T47D (cell line): ENCODE measurements at regions not wholly inside any gene's neighbourhood (a gene's known extent, or its start where the extent isn't known, plus 50 kb on each side); places are given as distances from the start of the nearest gene placed in this dataset.

Experiments
- DNase-seq, 2 experiments: peaks; one replicate each; pipeline versions ENCODE4 v3.0.0 to v3.0.0-alpha.2; 2011 to 2012; ENCODE audit warnings: low read depth in 1 of 2, low spot score in 1 of 2
- JUND ChIP-seq: IDR thresholded peaks from 2 replicates; pipeline ENCODE4 v1.6.1; 2012; ENCODE audit warnings: low read depth
- in situ Hi-C: cut with HindIII; loops from 2 replicates; pipeline ENCODE4 v1.10.0; 2016; ENCODE audit warnings: low sequenced_read_pairs, low pct_unique_long_range_greater_than_20kb

DNA sequence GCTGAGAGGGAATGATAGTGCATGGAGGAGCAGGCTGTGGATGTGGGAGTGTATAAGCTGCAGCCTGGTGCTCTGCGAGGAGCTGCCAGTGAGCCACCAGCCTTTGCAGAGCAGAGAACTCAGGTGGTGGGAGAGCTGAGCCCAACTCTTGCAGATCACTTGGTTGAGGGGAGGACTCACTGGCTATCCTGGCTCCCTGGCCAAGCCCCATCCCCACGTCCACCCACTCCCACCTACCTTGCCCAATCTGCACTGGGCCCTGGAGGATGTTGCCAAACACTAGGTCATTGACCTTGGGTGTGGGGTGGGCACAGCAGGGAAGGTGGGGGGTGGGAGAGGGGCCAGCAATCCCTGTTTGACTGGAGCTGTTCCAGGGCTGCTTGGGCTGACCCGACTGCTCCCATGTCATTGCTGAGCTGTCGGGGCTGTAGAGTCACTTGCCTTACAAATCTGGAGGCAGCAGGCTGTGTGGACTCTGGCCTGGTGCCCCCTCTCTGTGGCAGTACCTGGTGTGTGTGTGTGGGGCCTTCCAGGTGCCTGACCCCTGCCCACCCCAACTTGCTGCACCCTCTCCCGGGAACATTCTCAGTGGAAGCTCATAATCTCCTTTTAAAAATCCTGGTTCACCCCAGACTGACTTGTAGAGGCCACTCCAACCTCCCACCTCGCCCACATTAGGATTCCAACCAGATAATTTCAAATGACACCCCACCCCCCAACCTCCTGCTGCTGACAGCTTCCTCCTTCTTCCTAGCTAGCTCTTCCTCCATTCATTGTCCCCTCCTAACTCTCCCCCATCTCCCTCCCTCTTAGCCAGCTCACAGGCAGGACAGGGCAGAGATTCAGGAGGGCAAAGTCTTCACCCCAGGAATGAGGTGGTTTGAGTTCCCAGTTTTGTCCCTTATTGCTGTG is 162.3 kb downstream of the MRPL14 start:
- TF ChIP-seq JUND: no peak
- in situ Hi-C loops: no loop called here
- DNase-seq: no peak

DNA sequence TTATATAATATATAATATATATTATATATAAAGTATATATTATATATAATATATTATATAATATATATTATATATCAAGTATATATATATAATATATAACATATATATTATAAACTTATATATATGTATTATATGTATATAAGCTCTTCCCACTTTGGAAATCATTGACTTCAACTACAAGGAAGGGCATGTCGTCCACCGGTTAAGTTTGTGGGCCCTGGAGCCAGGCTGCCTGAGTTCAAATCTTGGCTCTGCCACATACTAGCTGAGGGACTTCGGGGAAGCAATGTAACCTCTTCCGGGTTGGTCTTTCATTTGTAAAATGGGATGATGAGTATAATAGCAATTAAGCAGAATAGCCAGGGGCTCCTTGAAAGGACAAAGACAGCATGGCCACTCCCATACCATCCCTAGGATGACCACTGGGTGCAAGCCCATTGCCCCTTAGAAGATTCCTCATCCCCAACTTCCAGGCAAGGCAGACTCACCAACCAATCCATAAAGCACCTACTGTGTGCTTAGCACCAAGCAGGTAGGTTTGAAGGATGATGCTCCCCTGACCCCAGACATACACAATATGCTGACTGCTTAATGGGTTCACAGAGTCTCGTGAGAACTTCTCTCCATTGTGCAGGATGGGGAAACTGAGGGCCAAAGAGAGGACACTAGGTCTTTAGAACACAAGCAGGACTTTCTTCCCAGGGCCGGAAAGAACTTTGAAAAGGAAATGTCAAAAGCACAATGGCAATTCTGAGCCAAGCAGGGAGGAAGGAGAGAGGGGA is 163.2 kb downstream of the MRPL14 start:
- in situ Hi-C loops: no loop called here
- DNase-seq: no peak
- TF ChIP-seq JUND: no peak

DNA sequence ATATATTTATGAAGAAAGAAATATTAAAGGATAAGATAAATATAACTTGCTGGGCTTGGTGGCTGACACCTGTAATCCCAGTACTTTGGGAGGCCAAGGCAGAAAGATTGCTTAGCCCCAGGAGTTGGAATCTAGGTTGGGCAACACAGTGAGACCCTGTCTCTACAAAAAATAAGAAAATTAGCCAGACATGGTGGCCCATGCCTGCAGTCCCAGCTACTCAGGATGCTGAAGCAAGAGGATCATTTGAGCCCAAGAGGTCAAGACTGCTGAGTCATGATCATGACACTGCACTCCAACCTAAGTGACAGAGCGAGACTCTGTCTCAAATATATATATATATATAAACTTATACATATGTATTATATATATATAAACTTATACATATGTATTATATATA is 164.0 kb downstream of the MRPL14 start:
- in situ Hi-C loops: no loop called here
- peak in 1 of 2 experiments; percentile 25 for DNase-seq
- TF ChIP-seq JUND: no peak

DNA sequence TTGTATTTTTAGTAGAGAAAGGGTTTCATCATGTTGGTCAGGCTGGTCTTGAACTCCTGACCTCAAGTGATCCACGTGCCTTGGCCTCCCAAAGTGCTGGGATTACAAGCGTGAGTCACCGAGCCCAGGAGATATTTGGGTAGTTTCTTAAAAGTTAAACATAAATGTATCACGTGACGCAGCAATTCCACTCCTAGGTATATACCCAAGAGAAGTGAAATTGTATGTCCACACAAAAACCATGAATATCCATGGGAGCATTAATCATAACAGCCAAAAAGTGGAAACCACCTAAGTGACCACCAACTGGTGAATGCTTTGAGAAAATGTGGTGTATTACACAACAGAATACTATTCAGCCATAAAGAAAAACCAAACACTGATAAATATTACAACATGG is 164.8 kb downstream of the MRPL14 start:
- TF ChIP-seq JUND: no peak
- in situ Hi-C loops: no loop called here
- DNase-seq: no peak

DNA sequence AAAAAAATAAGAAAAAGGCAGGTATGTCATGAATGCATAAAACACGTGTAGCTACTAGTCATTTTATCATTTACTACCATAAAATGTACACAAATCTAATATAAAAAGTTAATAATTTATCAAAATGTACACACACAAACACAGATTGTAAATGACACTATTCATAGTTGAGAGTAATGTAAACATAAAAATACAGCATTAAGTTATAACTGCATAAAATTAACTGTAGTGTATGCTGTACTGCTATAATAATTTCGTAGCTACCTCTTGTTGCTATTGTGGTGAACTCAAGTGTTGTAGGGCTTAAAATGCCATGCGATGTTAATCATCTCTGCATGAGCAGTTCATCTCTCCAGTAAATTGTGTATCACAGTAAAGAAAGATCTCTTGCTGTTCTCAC is 170.0 kb downstream of the MRPL14 start:
- TF ChIP-seq JUND: no peak
- in situ Hi-C loops: no loop called here

DNA sequence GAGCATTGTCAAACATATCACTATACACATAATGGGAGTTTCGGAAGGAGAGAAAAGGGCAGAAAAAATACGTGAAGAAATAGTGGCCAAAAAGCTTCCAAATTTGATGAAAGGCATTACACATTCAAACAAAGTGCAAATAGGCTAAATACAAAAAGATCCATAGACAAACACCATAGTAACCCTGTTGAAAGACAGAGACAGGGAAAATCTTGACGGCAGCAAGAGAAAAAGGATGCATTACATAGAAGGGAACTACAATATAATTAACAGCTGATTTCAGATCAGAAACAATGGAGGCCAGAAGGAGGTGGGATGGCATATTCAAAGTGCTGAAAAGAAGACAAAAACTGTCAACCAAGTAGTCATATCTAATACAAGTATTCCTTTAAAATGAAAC is 170.8 kb downstream of the MRPL14 start:
- no peak for TF ChIP-seq JUND

More for the DNA sequence above, 170.0 kb downstream of the MRPL14 start:
- DNase-seq: no peak

DNA sequence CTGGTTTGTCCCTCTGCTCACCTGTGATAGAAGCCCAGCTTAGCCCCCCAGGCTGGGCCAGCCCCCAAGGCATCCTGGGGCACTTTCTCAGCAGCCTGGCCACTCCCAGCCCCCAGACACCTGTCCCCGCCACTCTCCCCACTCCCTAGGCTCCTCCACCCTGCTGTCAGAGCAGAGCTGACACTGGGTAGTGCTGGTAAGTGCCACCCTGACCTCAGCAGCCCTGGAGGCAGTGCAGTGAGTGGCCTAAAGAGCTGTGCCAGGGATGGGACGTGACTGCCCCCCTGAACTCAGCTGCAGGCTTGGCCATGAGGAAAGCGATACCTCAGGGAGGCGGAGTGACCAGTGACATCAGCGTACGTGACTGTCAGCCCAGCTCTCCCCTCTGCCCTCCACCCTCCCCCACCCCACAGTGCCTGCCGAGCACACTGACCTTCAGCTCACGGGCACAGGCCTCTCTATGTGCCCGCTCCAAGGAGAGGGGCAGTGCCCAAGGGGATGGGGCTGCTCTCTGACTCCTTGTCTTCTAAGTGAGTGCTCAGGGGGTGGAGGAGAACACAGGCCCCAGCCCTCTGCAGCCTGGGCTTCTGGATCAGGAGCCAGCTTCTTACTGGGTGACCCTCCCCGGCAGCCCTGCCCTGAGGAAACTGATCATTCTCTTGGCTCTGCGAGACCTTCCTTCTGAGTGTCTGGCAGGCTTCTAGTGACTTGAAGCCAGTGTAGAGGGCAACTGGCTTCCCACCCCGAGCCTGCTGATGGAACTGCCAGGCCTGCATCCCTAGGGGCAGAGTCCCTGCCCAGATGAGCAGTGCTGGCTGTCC is 172.7 kb downstream of the MRPL14 start:
- TF ChIP-seq JUND: no peak
- no peak for DNase-seq
- in situ Hi-C loops: no loop called here

More for the DNA sequence above, 170.8 kb downstream of the MRPL14 start:
- in situ Hi-C loops: no loop called here
- DNase-seq: no peak

DNA sequence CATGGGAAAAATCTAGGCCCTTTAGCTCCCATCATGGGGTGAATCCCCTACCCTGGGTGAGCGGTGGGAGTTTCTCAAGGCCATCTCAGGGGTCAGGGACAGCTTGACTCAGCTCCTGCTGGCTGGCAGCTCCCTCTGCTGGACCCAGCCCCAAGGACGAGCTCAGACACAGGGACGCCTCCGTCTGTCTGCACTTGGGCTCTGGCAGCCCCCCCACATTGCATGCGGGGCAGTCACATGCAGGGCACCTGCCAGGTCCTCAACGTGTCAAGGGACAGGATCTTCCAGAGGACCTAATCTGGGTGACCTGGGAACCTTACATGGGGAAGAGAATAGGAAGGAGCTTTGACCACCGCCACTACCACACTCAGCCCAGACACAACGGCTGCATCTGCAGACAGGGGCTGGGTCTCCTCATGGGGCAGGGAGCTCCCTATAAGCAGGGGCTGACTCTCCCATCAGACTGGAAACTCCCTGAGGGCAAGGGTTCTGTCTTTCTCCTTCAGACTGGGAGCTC is 173.4 kb downstream of the MRPL14 start:
- DNase-seq: no peak
- no peak for TF ChIP-seq JUND
- in situ Hi-C loops: no loop called here

DNA sequence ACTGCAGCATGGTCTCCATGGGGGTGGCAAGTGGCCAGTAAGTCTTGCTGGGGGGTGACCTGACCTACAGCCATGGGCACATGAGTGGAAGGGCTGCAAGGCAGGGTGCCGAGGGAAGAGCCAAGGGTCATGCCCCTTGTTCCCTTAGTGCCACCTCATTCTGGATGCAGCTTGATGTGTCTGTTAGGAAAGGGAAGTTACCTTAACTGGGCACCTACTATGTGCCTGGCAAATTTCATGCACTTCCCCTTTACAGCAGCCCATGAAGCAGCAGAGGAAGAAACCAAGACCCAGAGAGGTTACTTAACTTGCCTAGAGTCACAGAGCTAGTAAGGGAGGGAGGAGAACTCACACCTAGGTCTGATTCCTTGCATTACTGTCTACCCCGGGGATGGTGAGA is 174.0 kb downstream of the MRPL14 start:
- no peak for TF ChIP-seq JUND
- in situ Hi-C loops: no loop called here
- DNase-seq: no peak

DNA sequence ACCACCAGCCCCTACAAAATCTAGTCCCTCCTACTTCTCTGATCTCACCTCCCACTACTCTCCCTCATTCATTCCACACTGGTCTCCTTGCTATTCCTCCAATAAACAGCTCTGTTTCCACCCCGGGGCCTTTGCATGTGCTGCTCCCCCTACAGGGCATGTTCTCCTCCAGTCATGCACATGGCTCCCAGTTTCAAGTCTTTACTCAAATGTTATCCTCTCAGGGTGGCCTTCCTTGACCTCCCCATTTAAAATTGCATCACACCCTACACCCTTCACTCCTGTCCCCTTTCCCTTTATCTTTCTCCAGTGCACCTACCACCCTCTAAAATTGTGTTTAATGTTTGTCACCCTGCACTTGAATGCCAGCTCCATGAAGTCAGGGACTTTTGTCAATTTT is 174.5 kb downstream of the MRPL14 start:
- peak in 1 of 2 experiments; percentile 17 for DNase-seq
- in situ Hi-C loops: no loop called here
- no peak for TF ChIP-seq JUND

DNA sequence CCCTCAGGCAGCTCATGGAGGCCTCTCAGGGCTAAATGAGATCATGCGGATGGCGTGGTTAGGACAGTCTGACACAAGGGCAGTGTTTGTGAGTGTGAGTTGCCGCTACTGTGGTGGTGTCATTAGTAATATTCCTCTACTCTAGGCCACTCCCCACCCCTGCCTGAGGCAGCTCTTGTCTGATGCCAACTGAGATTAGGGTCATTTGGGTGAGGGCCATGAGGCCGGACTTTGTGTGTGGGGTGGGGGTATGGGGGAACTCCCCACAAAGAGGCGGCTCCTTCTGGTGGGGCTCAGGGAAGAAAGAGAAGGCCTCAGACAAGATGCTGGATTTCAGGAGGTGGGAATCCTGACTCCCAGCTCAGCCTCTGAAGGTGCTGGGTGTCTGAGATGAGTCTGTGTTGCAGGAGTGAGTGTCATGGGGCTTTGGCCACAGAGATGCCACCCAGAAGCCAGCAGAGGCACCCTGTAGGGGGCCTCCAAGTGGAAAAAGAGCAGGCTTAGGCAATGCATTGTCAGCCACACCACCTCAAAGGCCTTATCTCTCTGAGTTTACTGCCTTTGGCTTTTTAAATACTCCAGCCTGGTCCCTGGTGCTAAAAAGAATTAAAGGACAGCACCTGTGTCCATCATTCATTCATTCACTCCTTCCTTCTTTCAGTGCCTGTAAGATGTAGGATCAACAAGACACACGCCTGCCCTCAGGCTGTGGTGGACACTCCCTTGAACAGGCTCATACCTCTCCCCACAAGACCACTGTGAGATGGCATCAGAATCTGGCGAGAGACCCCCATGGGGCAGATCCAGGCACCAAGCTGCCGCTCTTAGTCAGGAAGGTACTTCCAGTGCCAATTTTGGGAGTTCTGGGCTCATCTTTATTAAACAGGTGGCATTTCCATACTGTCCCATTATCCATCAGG is 175.2 kb downstream of the MRPL14 start:
- TF ChIP-seq JUND: no peak
- no peak for DNase-seq
- in situ Hi-C loops: no loop called here
